ENCODE measurements at regions not wholly inside any gene's neighbourhood (a gene's known extent, or its start where the extent isn't known, plus 50 kb on each side); places are given as distances from the start of the nearest gene placed in this dataset.

DNA sequence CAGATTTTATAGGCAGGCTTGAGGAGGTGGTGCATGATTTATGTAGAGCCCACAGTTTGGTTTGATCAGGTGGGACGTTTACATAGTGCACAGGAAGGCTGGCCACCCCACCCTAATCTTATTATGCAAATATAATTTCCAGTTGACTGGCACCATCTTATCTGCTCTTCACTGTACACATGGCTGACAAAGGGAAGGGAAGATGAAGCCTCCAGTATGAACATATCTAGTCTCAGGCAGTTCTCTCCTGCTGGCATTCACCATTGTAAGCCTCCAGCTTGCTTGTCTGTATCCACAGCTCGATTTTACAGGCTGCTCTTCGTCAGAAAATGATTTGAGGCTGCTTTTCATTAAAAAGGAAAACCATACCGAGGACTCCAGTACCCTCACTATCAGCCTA is 278.3 kb downstream of the TECRL start:
- in situ Hi-C loops (cut with MboI; ENCODE audit: low sequenced_read_pairs, unreplicated experiment): no loop called here
- TF ChIP-seq CTCF (IDR thresholded peaks at IDR 0.05; ENCODE audit: borderline replicate concordance, control extremely low read depth, extremely low read depth, insufficient read depth, missing control alignments): no peak
- DNase-seq (ENCODE audit: low spot score): no peak

- DNase-seq (ENCODE audit: low spot score): no peak
- TF ChIP-seq CTCF (IDR thresholded peaks at IDR 0.05; ENCODE audit: borderline replicate concordance, control extremely low read depth, extremely low read depth, insufficient read depth, missing control alignments): no peak
- in situ Hi-C loops (cut with MboI; ENCODE audit: low sequenced_read_pairs, unreplicated experiment): no loop called here
Observed at GRCh38 chr4:64125354-64125753, 283.9 kb downstream of the TECRL start.

GRCh38 chr4:64121803-64122202 is 287.4 kb downstream of the TECRL start:
- DNase-seq (ENCODE audit: low spot score): no peak
- no peak for TF ChIP-seq CTCF (IDR thresholded peaks at IDR 0.05; ENCODE audit: borderline replicate concordance, control extremely low read depth, extremely low read depth, insufficient read depth, missing control alignments)
- in situ Hi-C loops (cut with MboI; ENCODE audit: low sequenced_read_pairs, unreplicated experiment): no loop called here

DNA sequence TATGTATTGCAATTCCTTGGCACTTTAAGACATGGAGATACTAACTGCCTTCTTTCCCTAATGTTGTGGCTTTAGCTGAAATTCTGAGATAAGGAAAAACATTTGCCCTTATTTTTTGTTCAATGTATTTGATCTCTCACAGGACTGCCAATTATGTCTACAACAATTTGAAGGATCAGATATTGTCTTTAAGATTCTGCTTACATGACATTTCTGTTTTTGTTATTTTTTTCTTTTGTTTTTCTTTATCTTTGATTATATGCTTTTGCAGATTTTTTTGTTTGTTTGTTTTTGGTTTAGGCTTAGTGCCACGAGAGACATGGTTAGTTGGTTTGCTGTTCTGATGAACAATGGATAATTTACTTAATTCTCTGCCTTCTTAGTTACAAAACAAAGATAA is 303.3 kb downstream of the TECRL start:
- DNase-seq (ENCODE audit: low spot score): no peak
- in situ Hi-C loops (cut with MboI; ENCODE audit: low sequenced_read_pairs, unreplicated experiment): no loop called here
- no peak for TF ChIP-seq CTCF (IDR thresholded peaks at IDR 0.05; ENCODE audit: borderline replicate concordance, control extremely low read depth, extremely low read depth, insufficient read depth, missing control alignments)

DNA sequence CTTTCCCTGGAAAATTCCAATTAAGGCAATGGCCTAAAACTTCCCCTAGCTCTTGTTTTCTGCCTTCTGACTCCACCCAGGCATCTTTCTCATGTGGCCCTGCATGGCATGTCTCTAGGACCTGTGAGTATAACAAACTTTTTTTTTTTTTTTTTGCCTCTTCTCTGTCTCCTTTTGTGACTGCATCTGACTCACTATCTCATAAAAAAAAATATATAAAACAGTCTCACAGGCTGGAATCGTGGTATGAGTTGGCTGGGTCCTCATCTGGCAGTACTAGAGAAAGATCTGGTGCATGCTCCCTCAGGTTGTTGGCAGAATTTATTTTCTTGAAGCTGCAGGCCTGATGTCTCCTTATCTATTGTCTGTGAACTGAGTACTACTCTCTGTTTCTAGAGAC is 313.9 kb downstream of the TECRL start:
- in situ Hi-C loops (cut with MboI; ENCODE audit: low sequenced_read_pairs, unreplicated experiment): no loop called here
- DNase-seq (ENCODE audit: low spot score): no peak
- no peak for TF ChIP-seq CTCF (IDR thresholded peaks at IDR 0.05; ENCODE audit: borderline replicate concordance, control extremely low read depth, extremely low read depth, insufficient read depth, missing control alignments)

GRCh38 chr4:64079316-64079715 is 329.9 kb downstream of the TECRL start:
- in situ Hi-C loops (cut with MboI; ENCODE audit: low sequenced_read_pairs, unreplicated experiment): no loop called here
- DNase-seq (ENCODE audit: low spot score): no peak
- TF ChIP-seq CTCF (IDR thresholded peaks at IDR 0.05; ENCODE audit: borderline replicate concordance, control extremely low read depth, extremely low read depth, insufficient read depth, missing control alignments): no peak

- in situ Hi-C loops (cut with MboI; ENCODE audit: low sequenced_read_pairs, unreplicated experiment): no loop called here
- TF ChIP-seq CTCF (IDR thresholded peaks at IDR 0.05; ENCODE audit: borderline replicate concordance, control extremely low read depth, extremely low read depth, insufficient read depth, missing control alignments): no peak
Observed at GRCh38 chr4:64068096-64068495, 341.2 kb downstream of the TECRL start.

More at GRCh38 chr4:64068096-64068495, 341.2 kb downstream of the TECRL start:
- DNase-seq (ENCODE audit: low spot score): no peak
